ENCODE measurements at regions not wholly inside any gene's neighbourhood (a gene's known extent, or its start where the extent isn't known, plus 50 kb on each side); places are given as distances from the start of the nearest gene placed in this dataset.

DNA sequence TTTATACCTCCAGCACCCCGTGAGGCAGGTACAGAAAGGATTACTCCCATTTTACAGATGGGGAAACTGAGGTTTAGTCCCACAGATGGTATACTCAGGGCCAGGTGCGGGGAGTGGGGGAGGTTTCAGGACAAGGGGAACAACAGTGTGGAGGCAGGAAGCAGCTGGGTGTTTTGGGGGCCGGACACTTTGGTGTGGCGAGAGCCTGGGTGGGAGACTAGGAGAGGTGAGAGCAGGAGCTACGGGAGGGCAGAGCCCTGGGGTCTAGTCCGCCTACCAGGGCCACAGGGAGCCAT lies 61.7 kb downstream of the DIO3 start:
- TF ChIP-seq, protein P1, sequence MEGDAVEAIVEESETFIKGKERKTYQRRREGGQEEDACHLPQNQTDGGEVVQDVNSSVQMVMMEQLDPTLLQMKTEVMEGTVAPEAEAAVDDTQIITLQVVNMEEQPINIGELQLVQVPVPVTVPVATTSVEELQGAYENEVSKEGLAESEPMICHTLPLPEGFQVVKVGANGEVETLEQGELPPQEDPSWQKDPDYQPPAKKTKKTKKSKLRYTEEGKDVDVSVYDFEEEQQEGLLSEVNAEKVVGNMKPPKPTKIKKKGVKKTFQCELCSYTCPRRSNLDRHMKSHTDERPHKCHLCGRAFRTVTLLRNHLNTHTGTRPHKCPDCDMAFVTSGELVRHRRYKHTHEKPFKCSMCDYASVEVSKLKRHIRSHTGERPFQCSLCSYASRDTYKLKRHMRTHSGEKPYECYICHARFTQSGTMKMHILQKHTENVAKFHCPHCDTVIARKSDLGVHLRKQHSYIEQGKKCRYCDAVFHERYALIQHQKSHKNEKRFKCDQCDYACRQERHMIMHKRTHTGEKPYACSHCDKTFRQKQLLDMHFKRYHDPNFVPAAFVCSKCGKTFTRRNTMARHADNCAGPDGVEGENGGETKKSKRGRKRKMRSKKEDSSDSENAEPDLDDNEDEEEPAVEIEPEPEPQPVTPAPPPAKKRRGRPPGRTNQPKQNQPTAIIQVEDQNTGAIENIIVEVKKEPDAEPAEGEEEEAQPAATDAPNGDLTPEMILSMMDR (IDR thresholded peaks at IDR 0.05; ENCODE audit: insufficient read depth, low read length, missing control alignments): no peak
- CTCF ChIA-PET: interaction anchor here (0.8 kb wide), 1 partner anchor 960 kb away, joined by 3 read pairs; no protein-coding TSS in a partner anchor
- POLR2A ChIA-PET: no interaction called here
- H3K4me3 ChIP-seq (ENCODE audit: low read depth, low read length): no peak overlapping the region
- DNase-seq (ENCODE audit: low read depth, low spot score): no peak

DNA sequence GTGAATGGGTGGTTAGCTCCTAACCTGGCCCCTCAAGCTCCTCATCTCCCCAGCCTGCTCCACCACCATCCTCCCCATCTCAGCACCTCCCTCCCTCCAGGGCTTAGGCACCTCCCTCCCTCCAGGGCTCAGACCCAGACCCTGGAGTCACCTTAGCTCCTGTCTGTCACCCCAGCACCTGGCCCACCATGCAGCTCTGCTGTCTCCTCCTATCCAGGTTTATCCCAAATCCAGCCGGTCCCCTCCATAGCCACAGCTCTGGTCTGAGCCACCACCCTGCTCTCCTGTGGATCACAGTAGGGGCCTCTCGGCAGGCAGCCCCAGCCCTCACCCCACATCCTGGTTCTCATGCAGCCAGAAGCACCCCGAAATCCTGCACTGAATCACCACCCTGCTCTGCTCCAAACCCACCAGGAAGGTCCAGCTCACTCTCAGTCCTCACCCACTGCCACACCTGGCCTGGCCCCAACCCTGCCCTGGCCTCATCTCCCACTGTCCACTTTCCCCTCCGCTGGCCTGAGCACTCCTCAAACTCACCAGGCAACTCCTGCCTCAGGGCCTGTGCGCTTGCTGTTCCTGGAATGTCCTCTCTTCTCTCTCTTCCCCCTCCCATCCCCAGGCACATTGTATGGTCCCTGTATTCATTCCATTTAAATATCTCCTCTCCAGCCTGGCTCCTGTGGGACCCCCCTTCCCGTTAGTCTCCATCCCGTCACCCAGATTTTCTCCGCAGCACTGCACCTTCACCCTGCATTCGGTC lies 62.6 kb downstream of the DIO3 start:
- DNase-seq (ENCODE audit: low read depth, low spot score): no peak
- H3K4me3 ChIP-seq (ENCODE audit: low read depth, low read length): no peak overlapping the region
- POLR2A ChIA-PET: no interaction called here
- TF ChIP-seq, protein P1 (IDR thresholded peaks at IDR 0.05; ENCODE audit: insufficient read depth, low read length, missing control alignments): no peak
- CTCF ChIA-PET: interaction anchor here (0.8 kb wide), 1 partner anchor 961 kb away, joined by 3 read pairs; no protein-coding TSS in a partner anchor

GRCh38 chr14:101624536-101624935 lies 63.2 kb downstream of the DIO3 start:
- CTCF ChIA-PET: no interaction called here
- no peak overlapping the region for H3K4me3 ChIP-seq (ENCODE audit: low read depth, low read length)
- POLR2A ChIA-PET: no interaction called here
- no peak for DNase-seq (ENCODE audit: low read depth, low spot score)
- TF ChIP-seq, protein P1 (IDR thresholded peaks at IDR 0.05; ENCODE audit: insufficient read depth, low read length, missing control alignments): no peak

DNA sequence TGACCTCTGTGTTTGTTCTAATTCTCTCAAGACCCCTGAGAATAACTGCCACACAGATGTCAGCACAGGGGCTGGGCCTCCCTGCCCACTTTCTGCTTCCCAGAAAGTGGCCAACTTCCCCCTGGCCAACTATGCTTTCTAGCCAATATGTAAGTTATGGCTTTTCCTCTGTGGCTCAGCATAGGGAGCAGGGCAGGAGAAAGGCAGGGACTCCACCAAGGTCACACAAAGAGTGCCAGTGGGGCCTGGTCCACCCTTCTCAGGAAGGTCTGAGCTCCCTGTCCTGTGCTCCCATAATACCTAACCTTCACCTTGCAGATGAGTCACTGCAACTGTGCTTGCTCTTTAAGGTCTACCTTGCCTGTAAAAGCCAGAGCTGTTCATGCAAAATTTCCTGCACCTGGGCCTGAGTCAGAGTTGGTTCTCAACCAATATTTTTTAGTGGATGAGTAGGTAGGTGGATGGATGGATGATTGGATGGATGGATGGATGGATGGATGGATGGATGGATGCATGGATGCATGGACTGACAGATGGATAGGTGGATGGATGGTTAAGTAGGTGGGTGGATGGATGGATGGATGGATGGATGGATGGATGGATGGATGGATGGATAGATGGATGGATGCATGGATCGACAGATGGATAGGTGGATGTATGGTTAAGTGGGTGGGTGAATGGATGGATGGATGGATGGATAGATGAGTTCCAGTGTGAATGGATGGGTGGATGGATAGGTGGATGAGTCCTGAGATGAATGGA lies 64.2 kb downstream of the DIO3 start:
- TF ChIP-seq, protein P1 (IDR thresholded peaks at IDR 0.05; ENCODE audit: insufficient read depth, low read length, missing control alignments): no peak
- ChIA-PET CTCF (no interaction called here), POLR2A (no interaction called here)
- H3K4me3 ChIP-seq (ENCODE audit: low read depth, low read length): no peak overlapping the region
- DNase-seq (ENCODE audit: low read depth, low spot score): no peak

GRCh38 chr14:101626331-101626730 lies 65.0 kb downstream of the DIO3 start:
- TF ChIP-seq, protein P1 (IDR thresholded peaks at IDR 0.05; ENCODE audit: insufficient read depth, low read length, missing control alignments): no peak
- CTCF ChIA-PET: interaction anchor here (1.1 kb wide), 1 partner anchor 896 kb away, joined by 3 read pairs; no protein-coding TSS in a partner anchor

GRCh38 chr14:101627915-101628262 lies 66.6 kb downstream of the DIO3 start:
- H3K4me3 ChIP-seq (ENCODE audit: low read depth, low read length): no peak overlapping the region
- POLR2A ChIA-PET: no interaction called here
- DNase-seq (ENCODE audit: low read depth, low spot score): no peak
- CTCF ChIA-PET: interaction anchor here (0.6 to 3.2 kb wide), 11 partner anchors 12 to 1333 kb away, joined by 3 to 55 read pairs (median 3); no protein-coding TSS in a partner anchor
- TF ChIP-seq, protein P1 (IDR thresholded peaks at IDR 0.05; ENCODE audit: insufficient read depth, low read length, missing control alignments): no peak

More at GRCh38 chr14:101626331-101626730, 65.0 kb downstream of the DIO3 start:
- POLR2A ChIA-PET: no interaction called here
- no peak for DNase-seq (ENCODE audit: low read depth, low spot score)
- H3K4me3 ChIP-seq (ENCODE audit: low read depth, low read length): no peak overlapping the region
